Ectodermal cell (in vitro differentiated cells): ENCODE measurements at regions not wholly inside any gene's neighbourhood (a gene's known extent, or its start where the extent isn't known, plus 50 kb on each side); places are given as distances from the start of the nearest gene placed in this dataset.

ENCODE experiments used
- H3K27ac ChIP-seq: 2 replicates; pipeline ENCODE4 v1.7.0; 2013; ENCODE audit warnings: mild to moderate bottlenecking, low read depth, low read length; ENCODE audit not compliant: insufficient read depth, poor library complexity, severe bottlenecking
- H3K27me3 ChIP-seq: 2 replicates; pipeline ENCODE4 v1.7.0; 2013; ENCODE audit warnings: mild to moderate bottlenecking, low read length; ENCODE audit not compliant: insufficient read depth, control insufficient read depth, poor library complexity, severe bottlenecking
- H3K36me3 ChIP-seq: one replicate; pipeline ENCODE4 v1.7.0; 2013; ENCODE audit warnings: low read length; ENCODE audit not compliant: control insufficient read depth, insufficient read depth
- H3K4me1 ChIP-seq: one replicate; pipeline ENCODE4 v1.7.0; 2013; ENCODE audit warnings: low read length; ENCODE audit not compliant: control insufficient read depth, insufficient read depth
- H3K4me3 ChIP-seq: 2 replicates; pipeline ENCODE4 v1.7.0; 2013; ENCODE audit warnings: low read depth, low read length, control low read depth; ENCODE audit not compliant: insufficient read depth
- H3K9me3 ChIP-seq: 2 replicates; pipeline ENCODE4 v1.7.0; 2013; ENCODE audit warnings: mild to moderate bottlenecking, low read length, moderate library complexity; ENCODE audit not compliant: control insufficient read depth
- WGBS, 2 experiments: methylation state at CpG; one replicate each; pipeline ENCODE4 v1.1.7; 2013; ENCODE audit warnings: missing lambda C conversion rate in 2 of 2; 5-methylcytosine and 5-hydroxymethylcytosine counted together

- WGBS, 2 experiments, result 90% methylated on average over 2 of the region's 2 CpGs; no CpG with 5 or more reads in 1 of the 2 experiments
Measured at GRCh38 chr4:19366916-19367315, 884.8 kb upstream of the SLIT2 start.

DNA sequence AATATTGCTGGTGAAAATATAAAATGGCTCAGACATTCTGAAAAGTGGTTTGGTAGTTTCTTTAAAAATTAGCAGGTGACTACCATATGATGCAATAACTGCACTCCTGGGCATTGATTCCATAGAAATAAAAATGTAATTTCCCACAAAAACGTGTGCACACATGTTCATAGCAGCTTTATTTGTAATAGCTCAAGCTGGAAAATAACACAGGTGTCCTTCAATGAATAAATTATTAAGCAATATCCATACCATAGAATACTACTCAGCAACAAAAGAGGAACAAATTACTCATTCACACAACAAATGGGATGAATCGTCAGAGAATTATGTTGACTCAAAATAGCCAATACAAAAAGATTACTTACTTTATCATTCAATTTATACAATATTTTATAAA, 893.7 kb upstream of the SLIT2 start:
- Histone ChIP-seq H3K4me3 (no peak overlapping the region), H3K36me3 (no peaks in the 10 kb centered on the region), H3K27ac (no peak overlapping the region), H3K4me1 (no peaks in the 10 kb centered on the region), H3K9me3 (no peaks in the 10 kb centered on the region), H3K27me3 (no peaks in the 10 kb centered on the region)
- 60 to 74% methylated on average over 1 of the region's 2 CpGs for WGBS, 2 experiments

More at GRCh38 chr4:19366916-19367315, 884.8 kb upstream of the SLIT2 start:
- Histone ChIP-seq H3K27me3 (no peaks in the 10 kb centered on the region), H3K4me1 (no peaks in the 10 kb centered on the region), H3K4me3 (no peak overlapping the region), H3K9me3 (no peaks in the 10 kb centered on the region), H3K36me3 (no peaks in the 10 kb centered on the region), H3K27ac (no peak overlapping the region)

- Histone ChIP-seq H3K27ac (no peak overlapping the region), H3K4me1 (no peaks in the 10 kb centered on the region), H3K9me3 (no peaks in the 10 kb centered on the region), H3K36me3 (no peaks in the 10 kb centered on the region), H3K27me3 (no peaks in the 10 kb centered on the region), H3K4me3 (no peak overlapping the region)
- WGBS, 2 experiments, result 92% methylated on average over 1 of the region's 1 CpG; no CpG with 5 or more reads in 1 of the 2 experiments
Measured at GRCh38 chr4:19349416-19349815, 902.3 kb upstream of the SLIT2 start.

DNA sequence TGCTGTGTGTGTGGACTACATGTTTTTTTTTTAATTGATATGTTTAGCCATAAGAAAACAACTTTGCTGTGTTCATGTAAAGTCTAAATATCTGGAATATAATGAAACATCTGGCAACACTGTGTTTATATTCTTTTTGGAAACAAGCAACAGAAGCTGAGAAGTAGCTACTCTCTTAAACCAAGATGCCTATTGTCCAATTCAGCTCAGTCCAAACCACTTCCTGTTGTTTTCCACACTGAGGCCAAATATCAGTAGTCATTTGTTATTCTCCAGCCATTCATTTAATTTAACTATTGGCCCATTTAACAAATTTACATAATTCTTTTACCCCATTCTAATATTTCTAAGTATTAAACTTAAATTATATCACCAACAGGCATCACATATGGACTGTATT, 903.0 kb upstream of the SLIT2 start:
- Histone ChIP-seq H3K36me3 (no peaks in the 10 kb centered on the region), H3K27me3 (no peaks in the 10 kb centered on the region), H3K9me3 (no peaks in the 10 kb centered on the region), H3K4me3 (no peak overlapping the region), H3K4me1 (no peaks in the 10 kb centered on the region), H3K27ac (no peak overlapping the region)

DNA sequence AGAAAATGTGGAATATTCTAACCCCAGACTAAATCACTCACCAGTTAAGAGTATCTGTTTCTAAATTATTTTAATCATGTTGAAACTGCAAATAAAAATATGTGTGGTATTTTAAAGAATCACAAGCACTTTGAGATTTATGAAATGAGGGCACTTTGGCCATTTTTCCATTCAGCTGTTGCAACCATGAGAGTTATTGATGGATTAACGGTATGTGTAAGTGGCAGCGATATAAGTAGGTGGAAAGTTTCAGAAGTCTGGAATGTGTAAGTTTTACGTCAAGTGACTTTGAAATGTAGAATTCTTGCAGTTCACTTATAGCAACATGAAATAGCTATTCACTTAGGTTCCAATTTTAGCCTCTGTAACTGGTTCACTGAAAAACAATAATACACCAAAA, 905.1 kb upstream of the SLIT2 start:
- 93% methylated on average over 3 of the region's 3 CpGs for WGBS, 2 experiments
- H3K4me3 ChIP-seq, result no peak overlapping the region

DNA sequence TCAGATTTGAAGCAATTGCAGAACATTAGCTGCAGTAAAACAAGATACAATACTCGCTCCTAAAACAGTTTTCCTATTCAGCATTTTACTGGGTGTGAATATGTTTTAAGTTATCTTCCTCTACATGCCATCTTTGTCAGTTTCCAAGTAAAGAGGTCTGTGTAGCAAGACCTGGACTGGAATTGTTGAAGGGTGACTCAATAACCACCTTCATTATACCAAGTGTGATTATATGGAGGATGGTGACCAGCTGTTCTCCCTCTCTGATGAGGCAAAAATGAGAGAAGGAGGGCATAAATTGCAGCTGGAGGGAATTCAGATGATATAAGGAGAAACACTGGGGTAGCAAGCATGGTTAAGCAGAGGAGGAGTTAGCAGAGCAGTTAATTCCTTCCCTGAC, 922.1 kb upstream of the SLIT2 start:
- H3K4me1 ChIP-seq, result no peaks in the 10 kb centered on the region
- H3K4me3 ChIP-seq, result no peak overlapping the region
- no peaks in the 10 kb centered on the region for H3K27me3 ChIP-seq
- WGBS, 2 experiments, result 89% methylated on average over 1 of the region's 1 CpG; no CpG with 5 or more reads in 1 of the 2 experiments
- no peaks in the 10 kb centered on the region for H3K9me3 ChIP-seq
- no peak overlapping the region for H3K27ac ChIP-seq
- no peaks in the 10 kb centered on the region for H3K36me3 ChIP-seq

More for the DNA sequence above, 905.1 kb upstream of the SLIT2 start:
- no peaks in the 10 kb centered on the region for H3K9me3 ChIP-seq
- no peaks in the 10 kb centered on the region for H3K27me3 ChIP-seq
- no peaks in the 10 kb centered on the region for H3K36me3 ChIP-seq
- no peaks in the 10 kb centered on the region for H3K4me1 ChIP-seq
- H3K27ac ChIP-seq, result no peak overlapping the region

- Histone ChIP-seq H3K36me3 (no peaks in the 10 kb centered on the region), H3K27me3 (no peaks in the 10 kb centered on the region), H3K27ac (no peak overlapping the region), H3K4me3 (no peak overlapping the region), H3K9me3 (no peaks in the 10 kb centered on the region), H3K4me1 (no peaks in the 10 kb centered on the region)
- WGBS, 2 experiments, result 95 to 98% methylated on average over 4 of the region's 4 CpGs
Measured at GRCh38 chr4:19329077-19329476, 922.6 kb upstream of the SLIT2 start.

GRCh38 chr4:19327364-19327763, 924.3 kb upstream of the SLIT2 start:
- Histone ChIP-seq H3K4me3 (no peak overlapping the region), H3K4me1 (no peaks in the 10 kb centered on the region), H3K27me3 (no peaks in the 10 kb centered on the region), H3K27ac (no peak overlapping the region), H3K36me3 (no peaks in the 10 kb centered on the region), H3K9me3 (no peaks in the 10 kb centered on the region)
- 85 to 93% methylated on average over 1 of the region's 1 CpG for WGBS, 2 experiments

GRCh38 chr4:19324184-19324583, 927.5 kb upstream of the SLIT2 start:
- Histone ChIP-seq H3K4me3 (no peak overlapping the region), H3K4me1 (peaks cover 4% of the 10 kb centered on the region)

DNA sequence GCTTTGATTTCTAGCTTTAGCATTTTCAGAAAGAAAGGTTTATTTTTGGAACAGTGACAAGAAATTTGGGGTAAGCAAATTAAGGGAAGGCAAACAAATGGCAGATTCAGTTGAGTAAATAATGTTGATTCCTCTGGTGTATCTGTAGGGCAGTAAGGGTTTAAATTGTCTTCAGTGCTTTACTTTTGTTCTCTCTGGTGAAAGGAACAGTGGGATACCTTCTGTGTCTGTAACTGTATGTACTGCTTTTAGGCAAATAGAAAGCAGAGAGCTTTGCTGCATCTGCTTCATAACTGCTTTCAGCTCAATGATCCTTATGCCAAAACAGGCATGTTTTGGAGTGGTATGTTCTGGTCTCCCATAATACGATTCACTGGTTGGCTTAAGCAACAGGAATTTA, 932.1 kb upstream of the SLIT2 start:
- WGBS, 2 experiments, result 79 to 81% methylated on average over 1 of the region's 1 CpG
- H3K4me3 ChIP-seq, result no peak overlapping the region
- H3K36me3 ChIP-seq, result no peaks in the 10 kb centered on the region
- peaks cover 4% of the 10 kb centered on the region for H3K4me1 ChIP-seq
- H3K27me3 ChIP-seq, result no peaks in the 10 kb centered on the region
- H3K9me3 ChIP-seq, result no peaks in the 10 kb centered on the region
- no peak overlapping the region for H3K27ac ChIP-seq

More at GRCh38 chr4:19324184-19324583, 927.5 kb upstream of the SLIT2 start:
- no peak overlapping the region for H3K27ac ChIP-seq
- H3K36me3 ChIP-seq, result no peaks in the 10 kb centered on the region
- H3K9me3 ChIP-seq, result no peaks in the 10 kb centered on the region
- H3K27me3 ChIP-seq, result no peaks in the 10 kb centered on the region

- peaks cover 4% of the 10 kb centered on the region for H3K4me1 ChIP-seq
- H3K36me3 ChIP-seq, result no peaks in the 10 kb centered on the region
- H3K9me3 ChIP-seq, result no peaks in the 10 kb centered on the region
- H3K27me3 ChIP-seq, result no peaks in the 10 kb centered on the region
- no peak overlapping the region for H3K4me3 ChIP-seq
- H3K27ac ChIP-seq, result no peak overlapping the region
Measured at GRCh38 chr4:19317377-19317776, 934.3 kb upstream of the SLIT2 start.
